ENCODE measurements at regions not wholly inside any gene's neighbourhood (a gene's known extent, or its start where the extent isn't known, plus 50 kb on each side); places are given as distances from the start of the nearest gene placed in this dataset.
A peak's percentile ranks its signal among the peaks of the same experiment; 100 is the strongest.

- intact Hi-C loops (cut with DNase I): no loop called here
- Histone ChIP-seq H3K36me3 (no peaks in the 10 kb centered on the region), H3K27me3 (no peaks in the 10 kb centered on the region), H3K9me3 (no peaks in the 10 kb centered on the region), H3K27ac (no peak overlapping the region), H3K4me3 (no peak overlapping the region), H3K4me1 (no peaks in the 10 kb centered on the region)
- no peak for DNase-seq
- WGBS, 2 donors: 85 to 88% methylated on average over 2 of the region's 2 CpGs
- TF ChIP-seq CTCF (IDR thresholded peaks at IDR 0.05): no peak
- no peak for TF ChIP-seq POLR2A (IDR thresholded peaks at IDR 0.05)
- TF ChIP-seq POLR2AphosphoS5 (IDR thresholded peaks at IDR 0.05): no peak
Measured at GRCh38 chr2:56807861-56808260, 624.1 kb downstream of the CCDC85A start.

GRCh38 chr2:56811401-56811800 lies 627.6 kb downstream of the CCDC85A start:
- WGBS, 2 donors: 42 to 74% methylated on average over 2 of the region's 2 CpGs
- Histone ChIP-seq H3K9me3 (no peaks in the 10 kb centered on the region), H3K27ac (no peak overlapping the region), H3K27me3 (no peaks in the 10 kb centered on the region), H3K36me3 (no peaks in the 10 kb centered on the region), H3K4me1 (no peaks in the 10 kb centered on the region), H3K4me3 (no peak overlapping the region)
- no peak for DNase-seq
- no peak for TF ChIP-seq EP300 (IDR thresholded peaks at IDR 0.05)
- no peak for TF ChIP-seq CTCF (IDR thresholded peaks at IDR 0.05)
- TF ChIP-seq POLR2AphosphoS5 (IDR thresholded peaks at IDR 0.05): no peak
- no peak for TF ChIP-seq POLR2A (IDR thresholded peaks at IDR 0.05)
- intact Hi-C loops (cut with DNase I): no loop called here

- Histone ChIP-seq H3K9me3 (no peaks in the 10 kb centered on the region), H3K27me3 (no peaks in the 10 kb centered on the region), H3K27ac (no peak overlapping the region), H3K36me3 (no peaks in the 10 kb centered on the region), H3K4me1 (no peaks in the 10 kb centered on the region), H3K4me3 (no peak overlapping the region)
- intact Hi-C loops (cut with DNase I): no loop called here
- TF ChIP-seq POLR2A (IDR thresholded peaks at IDR 0.05): no peak
- TF ChIP-seq POLR2AphosphoS5 (IDR thresholded peaks at IDR 0.05): no peak
- no peak for TF ChIP-seq CTCF (IDR thresholded peaks at IDR 0.05)
- no peak for TF ChIP-seq EP300 (IDR thresholded peaks at IDR 0.05)
- no peak for DNase-seq
- 43 to 76% methylated on average over 1 of the region's 1 CpG for whole genome bisulfite sequencing, 2 donors
Measured at GRCh38 chr2:56812432-56812831, 628.6 kb downstream of the CCDC85A start.

- intact Hi-C loops (cut with DNase I): no loop called here
- Histone ChIP-seq H3K27ac (no peak overlapping the region), H3K9me3 (no peaks in the 10 kb centered on the region), H3K4me1 (no peaks in the 10 kb centered on the region), H3K36me3 (no peaks in the 10 kb centered on the region), H3K4me3 (no peak overlapping the region), H3K27me3 (no peaks in the 10 kb centered on the region)
- no peak for TF ChIP-seq EP300 (IDR thresholded peaks at IDR 0.05)
- no peak for TF ChIP-seq POLR2AphosphoS5 (IDR thresholded peaks at IDR 0.05)
- TF ChIP-seq POLR2A (IDR thresholded peaks at IDR 0.05): no peak
- TF ChIP-seq CTCF (IDR thresholded peaks at IDR 0.05): no peak
- no peak for DNase-seq
- WGBS, 2 donors: 34 to 74% methylated on average over 2 of the region's 2 CpGs
Measured at GRCh38 chr2:56813490-56813889, 629.7 kb downstream of the CCDC85A start.

GRCh38 chr2:56816666-56817065 lies 632.9 kb downstream of the CCDC85A start:
- intact Hi-C loops (cut with DNase I): no loop called here
- no peaks in the 10 kb centered on the region for H3K27me3 ChIP-seq
- no peaks in the 10 kb centered on the region for H3K4me1 ChIP-seq
- TF ChIP-seq POLR2AphosphoS5 (IDR thresholded peaks at IDR 0.05) (no peak), POLR2A (IDR thresholded peaks at IDR 0.05) (no peak), EP300 (IDR thresholded peaks at IDR 0.05) (no peak), CTCF (IDR thresholded peaks at IDR 0.05) (no peak)
- DNase-seq: peak; percentile 49
- H3K4me3 ChIP-seq: no peak overlapping the region
- H3K36me3 ChIP-seq: no peaks in the 10 kb centered on the region
- H3K9me3 ChIP-seq: no peaks in the 10 kb centered on the region
- 71 to 76% methylated on average over 5 of the region's 5 CpGs for WGBS, 2 donors
- H3K27ac ChIP-seq: no peak overlapping the region
